ENCODE measurements at regions not wholly inside any gene's neighbourhood (a gene's known extent, or its start where the extent isn't known, plus 50 kb on each side); places are given as distances from the start of the nearest gene placed in this dataset.
"Not testable (repeated sequence)": the region's sequence is repeated elsewhere in the genome, so short reads cannot be mapped to it uniquely, and the experiment has no call there.

GRCh38 chrX:97860226-97860625, 976.5 kb downstream of the RPA4 start:
- no peak for DNase-seq

- no peak for DNase-seq
Measured at GRCh38 chrX:97863261-97863660, 979.6 kb downstream of the RPA4 start.

- DNase-seq = no peak
Measured at GRCh38 chrX:97867266-97867665, 983.6 kb downstream of the RPA4 start.

- no peak for DNase-seq
Measured at GRCh38 chrX:97876697-97877407, 993.1 kb downstream of the RPA4 start.

- no peak for DNase-seq
Measured at GRCh38 chrX:97882306-97882705, 998.6 kb downstream of the RPA4 start.

GRCh38 chrX:97895751-97896150, 1012.0 kb downstream of the RPA4 start:
- no peak for DNase-seq

GRCh38 chrX:97897998-97898397, 1014.3 kb downstream of the RPA4 start:
- DNase-seq = no peak

GRCh38 chrX:97898798-97899197, 1015.1 kb downstream of the RPA4 start:
- DNase-seq = no peak

- no peak for DNase-seq
Measured at GRCh38 chrX:97907791-97908190, 1024.1 kb downstream of the RPA4 start.

GRCh38 chrX:97909245-97909644, 1025.5 kb downstream of the RPA4 start:
- DNase-seq = no peak

GRCh38 chrX:97915390-97915789, 1031.7 kb downstream of the RPA4 start:
- not testable (repeated sequence) for DNase-seq

- not testable (repeated sequence) for DNase-seq
Measured at GRCh38 chrX:97921223-97921622, 1037.5 kb downstream of the RPA4 start.

- DNase-seq = no peak
Measured at GRCh38 chrX:97931586-97931985, 1047.9 kb downstream of the RPA4 start.

GRCh38 chrX:97936296-97936695, 1052.6 kb downstream of the RPA4 start:
- no peak for DNase-seq

GRCh38 chrX:97938706-97939105, 1055.0 kb downstream of the RPA4 start:
- no peak for DNase-seq

- no peak for DNase-seq
Measured at GRCh38 chrX:97968376-97969163, 1084.9 kb downstream of the RPA4 start.

- no peak for DNase-seq
Measured at GRCh38 chrX:97984641-97985040, 1100.9 kb downstream of the RPA4 start.

- no peak for DNase-seq
Measured at GRCh38 chrX:97985096-97985495, 1101.4 kb downstream of the RPA4 start.

- no peak for DNase-seq
Measured at GRCh38 chrX:97987979-97988378, 1104.3 kb downstream of the RPA4 start.

GRCh38 chrX:97995834-97996233, 1112.1 kb downstream of the RPA4 start:
- no peak for DNase-seq

GRCh38 chrX:98028691-98029090, 1145.0 kb downstream of the RPA4 start:
- DNase-seq = no peak

- DNase-seq = no peak
Measured at GRCh38 chrX:98029861-98030260, 1146.2 kb downstream of the RPA4 start.

GRCh38 chrX:98057176-98057575, 1173.5 kb downstream of the RPA4 start:
- DNase-seq = no peak

- DNase-seq = peak; percentile 2
Measured at GRCh38 chrX:98065151-98065550, 1181.4 kb downstream of the RPA4 start.

- DNase-seq = no peak
Measured at GRCh38 chrX:98067611-98068010, 1183.9 kb downstream of the RPA4 start.

All from NCI-H2029 (cell line).